ENCODE measurements at regions not wholly inside any gene's neighbourhood (a gene's known extent, or its start where the extent isn't known, plus 50 kb on each side); places are given as distances from the start of the nearest gene placed in this dataset.
"Not testable (repeated sequence)": the region's sequence is repeated elsewhere in the genome, so short reads cannot be mapped to it uniquely, and the experiment has no call there.

DNA sequence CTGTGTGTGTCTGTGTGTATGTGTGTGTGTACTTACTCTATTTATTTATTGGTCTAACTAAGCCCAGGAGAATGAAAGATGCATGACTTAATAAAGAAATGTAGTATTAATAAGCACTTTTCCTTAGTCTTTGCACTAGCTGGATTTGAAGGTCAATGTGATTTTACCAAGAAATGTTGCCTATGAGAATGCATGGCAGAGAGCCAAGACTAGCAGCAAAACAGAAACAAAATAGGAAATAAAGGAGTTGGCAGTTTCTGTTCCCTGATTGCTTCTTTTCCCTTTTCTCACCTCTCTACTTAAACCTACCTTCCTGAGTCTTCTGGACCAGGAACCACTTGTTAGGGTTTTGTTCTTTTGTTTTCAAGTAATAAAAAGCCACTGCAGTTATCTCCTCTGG lies 286.1 kb downstream of the KCTD12 start:
- no peak for FAIRE-seq

DNA sequence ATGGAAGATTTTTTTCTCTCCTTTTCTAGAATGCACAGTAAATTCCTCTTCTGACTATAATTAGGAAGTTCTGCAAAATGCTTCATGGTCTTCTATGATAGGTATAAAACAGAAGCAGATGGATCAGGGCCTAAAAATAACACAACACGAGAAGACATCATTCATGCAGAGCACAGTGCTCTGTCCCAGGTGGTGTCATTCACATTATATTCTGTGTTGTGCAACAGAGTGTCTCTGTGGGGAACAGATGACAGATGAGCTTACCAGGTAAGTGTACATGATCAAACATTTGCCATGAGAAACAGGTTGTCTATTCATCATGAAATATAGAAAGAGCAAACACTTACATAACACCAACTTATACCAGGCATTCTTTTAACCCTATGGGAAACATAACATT lies 288.3 kb downstream of the KCTD12 start:
- no peak for FAIRE-seq

DNA sequence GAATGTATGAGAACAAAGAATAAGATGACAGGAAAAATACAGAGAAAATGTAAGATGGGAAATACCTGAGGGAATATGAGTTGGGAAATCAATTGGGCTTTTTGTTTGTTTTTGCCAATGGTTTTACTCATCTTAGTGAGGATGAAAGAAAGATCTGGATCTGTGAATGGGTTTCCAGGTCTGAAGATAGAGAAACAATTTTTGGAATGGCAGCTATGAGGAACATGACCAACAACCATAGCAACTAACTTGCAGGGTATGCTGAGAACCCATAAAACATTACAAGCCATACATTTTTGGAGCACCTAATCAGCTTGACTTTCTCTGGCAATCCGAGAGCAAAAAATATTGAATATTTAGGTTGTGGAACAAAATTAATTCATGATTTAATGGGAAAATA lies 290.0 kb downstream of the KCTD12 start:
- no peak for FAIRE-seq

DNA sequence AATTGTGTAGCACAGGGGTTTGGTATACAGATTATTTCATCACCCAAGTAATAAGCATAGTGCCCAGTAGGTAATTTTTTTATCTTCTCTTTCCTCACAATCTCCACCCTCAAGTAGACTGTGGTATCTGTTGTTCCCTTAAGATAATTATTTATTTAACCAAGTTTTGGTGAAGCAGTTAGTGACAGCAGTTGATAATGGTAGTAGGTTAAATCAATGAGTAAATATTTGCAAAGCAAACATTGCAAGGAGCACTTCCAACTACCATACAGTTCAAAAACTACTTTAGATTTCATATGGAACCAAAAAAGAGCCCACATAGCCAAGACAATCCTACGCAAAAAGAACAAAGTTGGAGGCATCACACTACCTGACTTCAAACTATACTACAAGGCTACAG lies 291.8 kb downstream of the KCTD12 start:
- FAIRE-seq: no peak

DNA sequence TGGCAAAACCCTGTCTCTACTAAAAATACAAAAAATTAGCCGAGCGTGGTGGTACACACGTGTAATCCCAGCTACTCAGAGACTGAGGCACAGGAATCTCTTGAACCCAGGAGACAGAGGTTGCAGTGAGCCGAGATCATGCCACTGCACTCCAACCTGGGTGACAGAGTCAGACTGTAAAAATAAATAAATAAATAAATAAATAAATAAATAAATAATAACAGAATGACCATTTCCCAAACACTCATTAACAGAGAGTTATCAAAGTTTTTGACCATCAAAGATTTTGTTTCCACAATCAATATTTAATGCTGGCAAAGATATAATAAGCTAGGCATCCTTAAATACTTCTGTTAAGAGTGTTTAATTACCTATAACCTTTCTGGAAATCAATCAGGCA lies 299.4 kb downstream of the KCTD12 start:
- no peak for FAIRE-seq

DNA sequence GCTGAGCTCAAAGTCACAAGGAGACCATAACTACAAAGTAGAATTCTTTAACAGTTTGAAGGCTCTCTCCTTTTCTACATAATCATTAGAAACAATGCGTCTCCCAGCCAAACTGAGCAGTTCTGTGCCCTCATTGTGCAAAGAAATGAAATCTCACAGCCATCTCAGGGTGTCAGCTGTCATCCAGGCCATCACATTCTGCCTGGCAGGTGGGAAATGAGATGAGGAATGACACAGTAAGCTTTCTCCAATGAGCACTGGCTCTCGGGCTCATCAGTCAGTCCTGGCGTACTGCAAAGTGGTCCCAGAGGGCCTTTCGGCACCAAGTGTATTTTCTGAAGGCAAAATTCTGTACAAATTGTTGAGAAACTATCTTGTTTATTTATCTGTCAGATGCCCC lies 306.5 kb downstream of the KCTD12 start:
- no peak for FAIRE-seq

DNA sequence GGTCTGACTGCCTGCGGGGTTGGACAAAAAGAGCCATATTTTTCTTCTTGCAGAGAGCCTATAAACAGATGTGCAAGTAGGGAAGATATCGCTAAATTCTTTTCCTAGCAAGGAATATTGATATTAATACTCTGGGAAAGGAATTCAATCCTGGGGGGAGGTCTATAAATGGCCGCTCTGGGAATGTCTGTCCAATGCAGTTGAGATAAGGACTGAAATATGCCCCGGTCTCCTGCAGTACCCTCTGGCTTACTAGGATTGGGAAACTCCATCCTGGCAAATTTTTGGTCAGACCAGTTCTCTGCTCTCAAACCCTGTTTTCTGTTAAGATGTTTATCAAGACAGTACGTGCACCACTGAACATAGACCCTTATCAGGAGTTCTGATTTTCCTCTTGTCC lies 310.6 kb downstream of the KCTD12 start:
- FAIRE-seq: not testable (repeated sequence)

DNA sequence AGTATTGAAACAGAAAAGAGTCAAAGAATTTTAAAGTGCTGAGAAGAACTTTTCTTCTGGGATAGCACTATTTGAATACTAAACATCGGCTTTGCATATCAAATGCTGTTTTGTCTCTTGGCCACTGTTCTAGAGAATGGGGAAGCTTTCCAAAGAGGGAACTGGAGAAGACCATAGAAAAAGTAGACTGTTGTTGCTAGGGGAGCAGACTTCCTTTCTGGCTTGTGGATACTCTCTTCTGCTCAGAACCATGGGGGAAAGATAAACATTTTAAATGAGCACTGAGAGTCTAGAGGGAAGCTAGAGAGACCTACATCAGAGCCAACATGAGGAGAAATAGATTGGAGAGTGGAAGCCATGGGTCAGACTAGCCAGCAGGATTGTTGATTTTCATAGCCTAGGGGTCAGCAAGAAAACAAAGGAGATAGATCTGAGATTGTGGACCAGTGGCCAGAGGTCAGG lies 315.7 kb downstream of the KCTD12 start:
- FAIRE-seq: no peak

DNA sequence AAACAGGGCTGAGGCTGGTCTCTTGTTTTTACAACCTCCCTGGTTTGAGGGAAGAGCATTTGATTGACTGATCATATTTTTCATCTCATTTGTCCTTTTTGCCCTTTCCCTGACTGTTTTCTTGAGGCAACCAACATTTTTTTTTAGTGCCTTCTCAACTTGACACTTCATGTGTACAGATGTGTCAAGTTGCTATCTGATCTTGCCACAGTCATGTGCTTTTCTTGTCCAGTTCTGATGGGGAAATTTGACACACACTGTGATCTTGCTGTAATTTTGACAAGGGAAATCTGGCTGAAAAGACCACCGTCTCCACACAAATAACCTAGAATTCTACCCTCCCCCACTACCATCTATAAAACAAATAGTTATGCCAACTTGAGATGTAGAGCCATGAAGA lies 329.6 kb downstream of the KCTD12 start:
- no peak for FAIRE-seq

DNA sequence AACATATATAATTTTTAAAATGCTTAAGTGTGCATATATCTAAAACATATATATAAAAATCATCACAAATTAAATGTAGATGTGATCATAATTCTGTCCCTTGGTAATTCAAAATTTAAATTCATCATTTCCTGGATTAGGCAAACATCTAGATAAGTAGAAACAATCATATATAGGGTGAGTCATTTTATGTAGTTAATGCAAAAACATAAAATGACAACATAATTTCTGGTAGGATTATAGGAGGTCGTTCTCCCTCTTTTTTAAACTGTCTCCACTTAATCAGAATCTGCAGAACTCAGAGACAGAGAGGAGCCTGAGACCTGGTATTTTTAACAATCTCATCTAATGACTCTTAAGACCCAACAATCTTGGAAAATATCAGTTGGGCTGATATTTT lies 333.4 kb downstream of the KCTD12 start:
- FAIRE-seq: peak; percentile 65

DNA sequence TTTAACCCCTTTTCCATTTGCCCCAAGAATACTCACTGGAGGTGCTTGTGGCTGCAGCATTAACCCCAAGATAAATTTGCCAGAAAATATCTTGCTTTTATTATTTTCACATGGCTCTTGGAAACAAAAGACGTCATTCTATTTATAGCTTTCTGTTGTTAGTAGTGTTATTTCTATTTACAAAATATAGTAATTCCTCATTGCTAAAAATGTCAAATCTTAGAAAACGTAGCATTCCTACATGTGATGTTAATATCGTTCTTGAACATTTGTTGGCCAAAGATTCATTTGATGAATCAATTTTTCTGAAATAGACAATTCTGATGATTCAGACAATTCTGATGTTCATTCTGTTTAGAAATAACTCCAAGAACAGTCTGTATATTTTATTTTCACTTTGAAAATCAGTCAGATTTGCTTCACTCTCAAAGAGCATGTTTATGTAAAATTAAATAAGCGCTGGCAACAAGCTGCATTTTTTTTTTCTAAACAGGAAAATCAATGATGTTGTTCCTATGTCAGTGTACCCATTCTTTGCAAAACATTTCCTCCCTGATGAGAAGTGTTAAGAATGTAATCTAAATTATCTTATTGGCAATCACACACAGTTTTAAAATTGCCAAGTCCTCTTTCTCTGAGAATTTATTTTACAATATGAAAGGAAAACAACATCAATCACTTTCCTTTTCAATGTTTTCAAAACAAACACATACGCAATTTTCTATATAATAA lies 334.0 kb downstream of the KCTD12 start:
- FAIRE-seq: no peak

DNA sequence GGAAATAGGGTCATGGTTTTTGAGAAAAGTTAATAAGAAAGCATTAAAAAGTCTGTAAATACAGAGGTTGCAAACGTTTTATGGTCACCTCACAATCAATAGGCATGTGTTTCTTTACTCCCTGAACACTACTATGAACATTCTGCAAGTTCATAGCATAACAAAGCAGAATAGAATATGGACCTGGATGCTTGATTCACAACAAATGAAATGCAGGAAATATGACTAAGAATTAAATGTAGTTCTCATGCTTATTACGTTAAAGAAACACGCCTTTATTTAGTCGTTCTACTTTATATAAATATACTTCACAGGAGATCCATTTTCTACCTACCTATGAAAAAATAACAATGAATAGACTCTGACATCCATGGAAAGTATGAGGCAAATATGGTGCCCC lies 344.0 kb downstream of the KCTD12 start:
- FAIRE-seq: no peak

DNA sequence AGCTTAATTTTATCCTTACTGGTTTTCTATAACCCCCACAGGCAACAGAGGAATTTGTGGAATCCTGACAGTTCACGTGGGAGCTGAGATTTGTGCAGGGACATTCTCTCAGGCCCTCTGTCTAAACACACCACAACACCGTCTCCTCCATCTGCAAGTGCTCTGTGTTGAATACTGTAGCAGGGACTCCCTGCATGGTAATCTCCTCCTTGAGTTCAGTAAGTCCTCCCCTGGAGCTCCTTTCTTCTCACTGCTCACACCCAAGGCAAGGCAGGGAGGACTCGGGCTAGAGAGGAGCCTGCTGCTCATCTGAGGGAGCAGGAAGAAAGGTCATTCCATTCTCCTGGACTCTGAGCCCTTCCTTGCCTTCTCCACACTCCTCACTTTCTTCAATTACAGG lies 348.2 kb downstream of the KCTD12 start:
- no peak for FAIRE-seq

DNA sequence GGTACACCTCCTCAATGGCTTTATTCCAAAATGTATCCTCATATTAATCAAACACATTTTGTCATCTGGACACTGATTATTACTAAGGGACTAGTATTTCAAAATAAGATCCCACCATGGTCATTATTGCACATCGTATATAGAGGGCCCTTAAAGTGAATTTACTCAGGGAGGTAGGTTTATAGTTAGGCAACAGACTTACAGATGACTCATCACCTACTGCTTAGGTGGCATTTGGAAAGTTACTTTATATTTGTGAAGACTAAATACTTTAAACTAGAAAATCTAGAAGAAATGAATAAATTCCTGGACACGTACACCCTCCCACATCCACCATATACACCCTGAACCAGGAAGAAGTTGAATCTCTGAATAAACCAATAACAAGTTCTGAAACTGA lies 353.0 kb downstream of the KCTD12 start:
- FAIRE-seq: no peak

DNA sequence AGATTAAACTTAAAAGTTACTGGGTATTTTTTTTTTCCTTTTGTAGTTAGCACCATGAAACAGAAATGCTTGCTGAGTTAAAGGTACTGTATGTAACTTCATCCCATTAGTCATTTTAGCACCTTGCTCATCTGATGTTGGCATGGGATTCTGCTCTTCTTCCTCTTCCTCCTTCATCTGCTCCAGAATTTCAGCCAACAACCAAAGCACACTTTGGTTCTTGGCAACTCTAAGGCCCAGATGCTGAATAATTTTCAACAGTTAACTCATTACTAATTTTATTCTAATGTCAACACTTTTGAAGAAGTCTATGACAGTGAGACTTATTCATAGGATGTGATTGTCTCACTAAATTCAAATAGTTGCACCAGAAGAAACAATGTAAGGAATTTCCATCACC lies 359.2 kb downstream of the KCTD12 start:
- no peak for FAIRE-seq

DNA sequence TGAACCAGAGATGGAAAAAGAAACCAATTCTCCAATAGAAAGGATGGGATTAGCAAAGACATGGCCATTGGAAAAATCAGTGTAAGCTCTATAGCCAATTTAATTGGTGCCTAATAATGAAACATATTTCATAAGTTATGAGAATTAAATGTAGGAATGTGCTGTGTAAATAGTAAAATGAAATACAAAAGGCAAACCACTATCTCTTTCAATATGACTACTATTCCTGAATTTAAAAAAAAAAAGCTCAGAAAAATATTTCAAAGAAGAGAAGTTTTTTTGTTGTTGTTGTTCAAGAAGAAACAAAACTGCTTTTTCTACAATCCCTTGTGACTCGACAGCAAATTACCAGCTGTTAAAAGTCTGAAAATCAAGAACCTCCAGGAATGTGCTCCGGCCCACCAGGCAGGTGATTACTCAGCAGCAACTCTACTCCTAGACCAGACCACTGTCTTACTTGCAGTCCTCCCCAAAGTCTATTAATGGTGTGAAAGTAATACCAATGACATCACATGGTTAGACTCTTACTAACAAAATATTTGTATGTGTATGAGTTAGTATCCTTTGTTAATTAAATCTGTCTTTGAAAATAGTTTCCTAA lies 362.4 kb downstream of the KCTD12 start:
- no peak for FAIRE-seq

DNA sequence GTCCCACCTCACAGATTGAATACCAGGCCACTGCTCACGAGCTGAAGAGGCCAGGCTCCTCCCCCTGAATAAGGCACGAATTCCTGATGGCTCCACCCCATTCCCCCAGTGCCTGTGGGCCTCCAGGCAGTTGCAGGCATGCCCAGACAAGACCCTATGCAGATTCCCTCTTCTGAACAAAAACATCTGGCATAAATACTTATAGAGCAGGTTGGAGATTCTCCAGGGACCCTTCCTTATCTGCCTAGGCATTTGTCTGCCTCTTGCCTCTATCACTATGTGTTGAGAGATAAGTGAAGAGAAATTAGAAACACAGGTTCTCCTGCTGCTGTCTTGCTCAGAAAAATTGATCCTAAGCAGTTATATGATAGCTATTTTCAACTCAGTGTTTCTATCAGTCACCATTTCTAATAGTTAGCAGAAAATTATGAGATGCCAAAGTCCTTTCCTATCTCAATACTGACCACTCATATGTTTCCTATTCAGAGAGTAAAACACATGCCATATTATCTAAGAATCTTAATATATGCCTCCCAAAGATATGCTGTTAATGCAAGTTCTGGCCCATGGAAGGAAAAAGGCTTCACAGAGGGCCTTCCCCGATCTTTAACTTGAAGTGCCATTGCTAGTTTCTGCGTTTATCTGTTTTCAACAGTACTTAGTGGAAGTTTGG lies 364.0 kb downstream of the KCTD12 start:
- no peak for FAIRE-seq

DNA sequence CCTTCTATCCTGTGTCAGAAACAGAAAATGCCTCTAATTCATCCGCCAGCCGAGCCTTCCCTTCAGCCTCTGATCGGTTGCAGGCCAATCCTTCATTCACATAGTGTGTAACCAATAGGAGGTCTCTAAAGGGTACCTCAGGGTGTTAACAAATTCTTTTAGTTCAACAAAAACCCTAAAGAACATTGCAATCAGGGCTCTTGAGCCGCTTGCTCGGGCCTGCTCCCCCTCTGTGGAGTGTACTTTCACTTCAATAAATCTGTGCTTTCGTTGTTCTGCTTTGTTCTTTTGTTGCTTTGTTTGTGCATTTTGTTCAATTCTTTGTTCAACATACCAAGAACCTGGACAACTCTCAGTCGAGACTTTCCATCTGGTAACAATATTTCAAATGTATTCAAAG lies 366.5 kb downstream of the KCTD12 start:
- no peak for FAIRE-seq

DNA sequence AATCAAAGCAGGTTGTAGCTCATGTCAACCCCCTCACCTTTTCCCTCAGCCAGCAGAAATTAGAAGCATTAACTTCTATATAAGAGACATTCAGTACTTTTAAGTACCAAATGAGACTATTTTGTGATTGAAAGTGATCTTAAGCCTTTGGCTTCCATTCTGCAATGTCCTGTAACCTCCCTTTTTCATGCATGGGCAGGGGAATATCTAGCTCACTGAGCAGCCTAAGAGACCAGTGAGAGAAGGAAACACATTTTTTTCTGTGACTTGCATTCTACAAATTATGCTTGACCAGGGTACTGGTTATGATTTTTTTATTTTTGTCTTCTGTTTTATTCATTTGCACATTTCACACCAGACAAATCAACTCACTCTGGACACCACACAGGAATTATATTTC lies 369.6 kb downstream of the KCTD12 start:
- no peak for FAIRE-seq

DNA sequence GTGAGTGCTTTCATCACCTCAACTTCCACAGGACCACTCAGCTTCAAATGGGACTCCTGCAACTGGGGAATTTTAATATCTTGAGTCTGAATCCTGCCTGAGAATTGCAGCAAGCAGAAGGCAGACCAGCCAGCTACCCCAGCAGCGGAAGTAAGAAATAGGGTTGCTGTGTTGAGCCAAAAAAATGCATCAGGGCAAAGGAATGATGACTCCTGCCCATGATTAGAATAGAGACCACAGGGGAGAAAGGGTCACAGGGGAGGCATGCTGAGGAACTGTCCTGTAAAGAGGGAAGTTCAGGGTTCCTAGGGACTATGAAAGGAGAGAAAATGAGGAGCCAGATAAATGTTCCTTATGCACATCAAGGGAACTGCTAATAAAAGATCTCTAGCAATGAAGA lies 370.2 kb downstream of the KCTD12 start:
- FAIRE-seq: no peak

DNA sequence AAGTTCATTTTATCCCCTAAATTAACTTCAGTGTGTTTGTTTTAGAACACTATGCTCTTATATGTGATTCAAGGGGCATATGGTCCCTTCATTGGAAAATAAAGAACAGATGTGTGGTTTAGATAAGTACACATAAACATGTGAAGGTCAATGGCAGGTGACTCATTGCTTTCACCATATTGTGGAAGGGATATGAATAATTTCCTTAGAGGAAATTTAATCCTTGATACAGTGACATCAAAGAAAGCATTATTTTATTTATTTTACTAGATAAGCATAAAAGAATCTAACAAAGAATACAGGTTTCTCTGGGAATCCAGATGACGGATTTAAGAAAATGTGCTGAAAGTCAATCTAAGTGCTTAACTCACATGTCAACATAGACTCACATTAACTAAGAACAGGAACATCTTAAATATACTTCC lies 373.5 kb downstream of the KCTD12 start:
- FAIRE-seq: no peak

DNA sequence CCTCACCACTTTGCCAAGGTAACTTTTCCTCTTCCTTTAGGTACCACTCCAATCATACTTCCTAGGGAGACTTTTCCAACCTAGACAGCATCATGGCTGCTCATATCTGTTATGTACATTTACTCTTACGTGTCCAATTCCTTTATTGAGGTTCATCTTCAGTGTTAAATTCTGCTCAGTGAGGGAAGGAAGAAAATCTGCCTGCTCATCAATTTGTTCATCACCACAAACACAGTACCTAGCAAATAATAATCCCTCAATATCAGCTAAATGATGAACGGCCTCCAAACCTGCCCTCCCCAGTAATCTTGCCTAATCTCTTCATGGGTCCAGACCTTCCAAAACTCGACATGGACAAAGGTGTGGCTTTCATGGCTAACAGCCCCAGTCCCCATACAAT lies 380.8 kb downstream of the KCTD12 start:
- FAIRE-seq: no peak

DNA sequence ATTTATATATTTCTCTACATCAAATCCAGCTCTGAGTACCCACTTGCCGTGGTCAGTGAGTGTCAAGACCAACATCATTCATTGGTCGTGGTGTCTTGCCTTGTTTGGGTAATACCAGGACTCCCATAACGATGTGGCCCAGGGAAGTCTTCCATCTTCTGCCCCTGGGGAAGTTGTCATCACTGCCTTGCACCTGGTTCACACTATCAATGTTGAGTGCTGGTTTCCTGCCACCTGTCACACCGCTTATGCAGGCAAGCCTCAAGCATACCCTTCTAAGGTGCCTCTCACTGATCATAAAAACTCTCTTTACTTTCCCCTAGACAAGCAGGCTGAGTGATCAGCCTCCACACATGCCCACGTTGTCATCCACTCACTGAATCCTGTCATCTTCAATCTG lies 382.4 kb downstream of the KCTD12 start:
- no peak for FAIRE-seq

DNA sequence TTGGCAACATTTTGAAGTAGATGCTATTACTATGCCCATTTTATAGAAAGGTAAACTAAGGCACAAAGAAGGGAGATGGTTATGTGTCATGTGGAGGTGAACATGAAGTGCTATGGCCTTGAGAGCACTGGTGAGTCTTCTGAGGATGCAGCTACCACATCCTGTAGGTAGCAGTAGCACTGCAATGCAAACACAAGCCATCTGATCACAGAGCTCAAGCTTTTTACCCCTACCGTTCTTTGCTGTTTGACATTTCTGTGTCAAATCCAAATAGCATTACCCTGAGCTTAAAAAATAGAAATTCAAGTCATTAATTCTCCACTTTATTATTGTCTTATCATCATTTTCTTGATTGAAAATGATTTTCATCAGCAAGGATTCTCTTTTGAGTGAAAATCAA lies 382.9 kb downstream of the KCTD12 start:
- FAIRE-seq: no peak

All from A204.1 (cell line).